GM12865 (cell line): ENCODE measurements at regions not wholly inside any gene's neighbourhood (a gene's known extent, or its start where the extent isn't known, plus 50 kb on each side); places are given as distances from the start of the nearest gene placed in this dataset.

ENCODE experiments used
- DNase-seq: peaks from one replicate; pipeline ENCODE4 v3.0.0; 2010; ENCODE audit warnings: low read depth
- H3K4me3 ChIP-seq: 2 replicates; pipeline ENCODE4 v1.5.1; 2011; ENCODE audit warnings: mild to moderate bottlenecking, low read depth, low read length, control low read depth
- CTCF ChIP-seq: IDR thresholded peaks from 2 replicates; pipeline ENCODE4 v1.5.1; 2011; ENCODE audit warnings: low read length, control low read depth, low read depth, inconsistent platforms; ENCODE audit not compliant: insufficient read depth; ENCODE audit errors: missing control alignments

GRCh38 chr6:15952231-15953151 is 176.4 kb upstream of the MYLIP start:
- DNase-seq = no peak

DNA sequence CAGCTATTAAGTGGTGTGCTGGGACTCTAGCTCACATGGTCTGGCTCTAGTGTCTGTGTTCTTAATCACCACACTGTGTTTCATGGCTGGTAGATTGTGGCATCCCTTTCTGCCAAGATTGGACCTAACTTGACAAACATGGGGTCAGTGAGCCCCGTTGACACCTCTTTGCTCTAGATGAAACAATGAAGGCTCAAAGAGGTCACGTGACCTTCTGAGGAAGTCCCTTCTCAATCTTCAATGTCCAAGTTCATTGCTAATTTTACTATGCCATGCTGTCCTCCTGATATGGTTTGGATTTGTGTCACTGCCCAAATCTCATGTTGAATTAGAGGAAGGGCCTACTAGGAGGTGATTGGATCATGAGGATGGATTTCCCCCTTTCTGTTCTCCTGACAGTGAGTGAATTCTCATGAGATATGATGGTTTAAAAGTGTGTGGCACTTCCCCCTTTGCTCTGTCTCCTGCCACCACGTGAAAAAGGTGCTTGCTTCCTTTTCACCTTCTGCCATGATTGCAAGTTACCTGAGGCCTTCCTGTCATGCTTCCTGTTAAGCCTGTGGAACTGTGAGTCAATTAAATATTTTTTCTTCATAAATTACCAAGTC is 177.8 kb upstream of the MYLIP start:
- no peak for TF ChIP-seq CTCF
- no peak overlapping the region for H3K4me3 ChIP-seq
- peak; percentile 28 for DNase-seq

More at GRCh38 chr6:15952231-15953151, 176.4 kb upstream of the MYLIP start:
- no peak for TF ChIP-seq CTCF
- no peak overlapping the region for H3K4me3 ChIP-seq

- DNase-seq = no peak
- TF ChIP-seq CTCF = no peak
- H3K4me3 ChIP-seq = no peak overlapping the region
These were observed 178.9 kb upstream of the MYLIP start for GRCh38 chr6:15949982-15950381.

DNA sequence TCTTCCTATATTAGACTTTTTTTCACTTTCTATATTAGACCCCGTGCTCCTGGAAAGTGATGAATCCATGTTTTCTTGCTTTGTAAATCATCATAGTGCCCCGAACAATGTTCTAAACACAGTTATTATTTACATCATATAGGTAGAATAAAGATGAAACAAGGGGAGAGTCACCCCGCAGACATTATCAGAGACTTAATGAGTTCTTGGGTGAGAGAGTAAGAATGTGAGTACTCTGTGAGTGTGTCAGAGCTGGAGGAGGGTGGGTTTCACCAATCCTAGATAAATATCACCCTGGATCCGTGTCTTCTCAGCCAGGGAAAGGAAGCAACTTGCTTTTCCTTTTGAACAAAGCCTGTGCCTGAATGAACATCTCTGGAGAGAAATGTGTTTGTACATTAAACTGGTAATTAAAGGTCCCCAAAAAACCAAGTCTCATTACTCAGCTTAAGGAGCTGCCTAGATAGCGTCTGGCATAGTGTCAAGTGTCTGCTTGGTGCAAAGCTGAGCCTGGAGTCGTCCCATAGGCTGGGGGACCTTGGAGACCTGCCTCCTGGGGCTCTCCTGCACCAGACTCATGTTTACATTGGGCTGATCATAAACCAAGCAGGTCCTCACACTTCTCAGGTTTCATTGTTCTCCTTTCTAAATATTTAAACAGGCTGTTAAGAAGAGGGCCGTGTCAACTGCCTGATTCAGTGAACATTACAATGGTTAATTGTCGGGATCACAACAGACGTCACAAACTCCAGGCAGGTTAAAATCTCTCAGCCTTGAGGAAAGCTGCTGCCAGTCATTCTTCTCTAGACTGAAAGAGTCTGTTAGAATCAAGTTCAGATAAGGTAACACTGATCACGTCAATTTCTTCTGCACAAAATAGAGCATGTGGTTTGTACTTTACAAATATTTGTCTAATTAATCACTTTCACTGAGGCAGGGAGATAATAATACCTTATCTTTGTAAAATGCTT is 179.7 kb upstream of the MYLIP start:
- no peak for TF ChIP-seq CTCF
- no peak overlapping the region for H3K4me3 ChIP-seq
- no peak for DNase-seq

GRCh38 chr6:15947923-15948322 is 181.0 kb upstream of the MYLIP start:
- no peak for DNase-seq
- H3K4me3 ChIP-seq = no peak overlapping the region
- TF ChIP-seq CTCF = no peak

GRCh38 chr6:15947436-15947835 is 181.4 kb upstream of the MYLIP start:
- H3K4me3 ChIP-seq = no peak overlapping the region
- no peak for TF ChIP-seq CTCF
- DNase-seq = no peak
